GM18519 (cell line): ENCODE measurements at regions not wholly inside any gene's neighbourhood (a gene's known extent, or its start where the extent isn't known, plus 50 kb on each side); places are given as distances from the start of the nearest gene placed in this dataset.
A peak's percentile ranks its signal among the peaks of the same experiment; 100 is the strongest.
"Not testable (repeated sequence)": the region's sequence is repeated elsewhere in the genome, so short reads cannot be mapped to it uniquely, and the experiment has no call there.

Experiments used
- ATAC-seq: cut with Tn5 transposase; IDR thresholded peaks from one replicate; pipeline ENCODE4 v1.9.1; 2021; ENCODE audit warnings: mild to moderate bottlenecking, moderate library complexity; ENCODE audit not compliant: unreplicated experiment, low FRiP score

- ATAC-seq = no peak
These were observed 66.1 kb downstream of the RBMX2 start for GRCh38 chrX:130467936-130468335.

DNA sequence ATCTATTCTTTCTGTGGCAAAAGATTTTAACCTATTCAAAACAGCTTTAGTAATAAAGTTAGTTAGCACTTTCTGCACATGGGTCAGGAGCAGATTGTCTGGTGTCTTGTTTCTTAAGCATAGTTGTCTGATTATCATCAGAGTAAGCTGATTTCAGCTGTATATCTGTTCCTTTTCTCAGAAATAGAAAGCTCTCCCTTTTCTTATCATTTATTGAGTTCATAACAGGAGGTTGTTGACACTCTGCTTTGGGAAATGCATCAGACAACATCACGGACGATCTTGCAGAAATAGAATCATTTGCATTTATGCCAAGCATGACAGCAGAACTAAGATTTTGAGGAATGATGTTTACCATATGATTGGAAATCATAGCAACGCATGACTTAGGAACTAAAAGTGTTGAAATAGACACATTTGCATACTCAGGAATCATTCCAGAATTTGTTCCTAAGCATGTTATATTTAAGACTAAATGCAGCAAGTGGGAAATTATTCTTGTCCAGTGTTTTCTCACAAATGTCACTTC, 66.7 kb downstream of the RBMX2 start:
- ATAC-seq = no peak

GRCh38 chrX:130482871-130483270, 81.1 kb downstream of the RBMX2 start:
- no peak for ATAC-seq

DNA sequence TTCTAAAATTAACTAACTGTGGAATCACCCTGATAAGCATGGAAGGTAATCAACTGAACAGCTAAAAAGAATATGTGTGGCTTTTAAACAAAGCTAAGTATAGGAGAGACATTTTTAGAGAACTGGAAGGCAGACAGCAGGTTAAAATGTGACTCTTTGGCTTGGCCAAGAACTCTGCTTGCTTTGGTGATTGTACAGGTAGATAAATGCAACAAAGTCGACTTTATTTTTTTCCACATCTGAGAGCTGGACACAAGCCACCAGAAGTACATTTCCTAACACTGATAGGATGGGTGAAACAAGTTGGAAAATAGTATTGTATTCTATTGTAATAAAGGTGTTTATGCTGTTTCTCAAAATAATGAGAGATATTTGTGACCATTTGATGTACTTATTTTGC, 84.1 kb downstream of the RBMX2 start:
- ATAC-seq = no peak

GRCh38 chrX:130495502-130495901, 93.7 kb downstream of the RBMX2 start:
- not testable (repeated sequence) for ATAC-seq

DNA sequence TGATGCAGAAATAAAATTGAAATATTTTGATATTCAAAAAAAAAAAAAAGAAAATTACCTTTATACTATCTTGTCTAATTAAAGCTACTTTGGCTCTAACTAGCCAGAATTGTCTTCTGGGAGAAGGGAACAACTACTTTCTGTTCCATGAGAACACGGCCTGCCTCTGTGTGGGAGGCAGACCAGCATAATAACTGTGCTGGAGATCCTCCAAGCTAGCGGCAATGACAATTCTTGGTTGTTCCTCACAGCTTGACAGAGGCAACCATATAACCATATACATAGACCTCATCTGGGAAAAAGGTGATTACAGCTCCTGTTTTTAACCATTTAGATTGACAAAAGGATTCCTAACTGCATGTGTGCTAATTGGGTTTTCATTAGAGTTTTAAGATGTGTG, 95.7 kb downstream of the RBMX2 start:
- no peak for ATAC-seq

DNA sequence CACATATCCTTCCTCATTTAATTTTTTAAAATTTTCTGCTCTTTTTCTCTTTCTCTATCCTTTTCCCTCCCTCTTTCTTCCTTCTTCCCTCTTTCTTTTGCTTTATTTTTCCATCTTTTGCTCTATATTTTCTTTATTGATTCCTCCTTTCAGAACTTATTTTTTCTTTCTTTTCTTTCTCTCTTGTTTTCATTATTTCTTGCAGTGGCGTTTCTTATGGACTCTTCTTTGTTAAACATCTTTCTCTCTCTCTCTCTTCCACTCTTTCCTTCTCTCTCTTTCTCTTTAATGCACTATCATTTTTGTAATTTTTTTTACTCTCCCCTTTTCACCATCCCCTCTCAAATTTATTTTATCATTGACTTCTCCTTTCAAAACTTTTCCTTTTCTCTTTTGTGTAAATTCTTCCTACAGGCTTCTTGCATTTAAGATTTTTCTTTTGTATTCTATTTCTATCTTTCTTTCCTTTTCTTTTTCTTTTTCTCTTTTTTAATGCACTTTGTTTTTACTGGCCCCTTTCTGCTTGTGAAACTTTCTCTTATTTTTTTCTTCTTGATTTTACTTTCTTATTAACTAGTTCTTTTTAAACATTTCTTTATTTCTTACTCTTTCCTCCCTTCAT, 97.0 kb downstream of the RBMX2 start:
- ATAC-seq = no peak

DNA sequence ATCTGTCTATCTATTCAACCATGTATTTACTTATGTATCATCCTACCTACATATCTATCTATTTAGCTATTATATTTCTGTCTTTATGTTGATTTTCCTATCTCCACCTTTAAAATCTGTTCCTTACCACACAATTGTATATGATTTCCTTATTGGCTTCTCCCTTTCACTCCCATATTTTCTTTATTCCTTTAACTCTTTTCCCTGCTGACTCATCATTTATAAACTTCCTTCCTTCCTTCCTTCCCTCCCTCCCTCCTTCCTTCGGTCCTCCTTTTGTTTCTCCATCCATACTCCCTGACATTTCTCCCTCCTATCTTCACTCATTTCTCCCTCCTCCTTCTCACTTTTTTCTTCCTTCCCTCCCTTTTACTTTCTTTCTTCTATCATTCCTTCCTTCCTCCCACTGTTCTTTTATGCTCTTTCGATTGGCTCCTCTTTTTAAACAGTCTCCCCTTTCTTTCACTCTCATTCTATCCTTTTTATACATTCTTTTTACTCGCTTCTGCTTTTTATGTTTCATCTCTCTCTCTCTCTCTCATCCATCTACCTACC, 100.3 kb downstream of the RBMX2 start:
- ATAC-seq = no peak

GRCh38 chrX:130504019-130504418, 102.2 kb downstream of the RBMX2 start:
- ATAC-seq = no peak

GRCh38 chrX:130507015-130507414, 105.2 kb downstream of the RBMX2 start:
- no peak for ATAC-seq

DNA sequence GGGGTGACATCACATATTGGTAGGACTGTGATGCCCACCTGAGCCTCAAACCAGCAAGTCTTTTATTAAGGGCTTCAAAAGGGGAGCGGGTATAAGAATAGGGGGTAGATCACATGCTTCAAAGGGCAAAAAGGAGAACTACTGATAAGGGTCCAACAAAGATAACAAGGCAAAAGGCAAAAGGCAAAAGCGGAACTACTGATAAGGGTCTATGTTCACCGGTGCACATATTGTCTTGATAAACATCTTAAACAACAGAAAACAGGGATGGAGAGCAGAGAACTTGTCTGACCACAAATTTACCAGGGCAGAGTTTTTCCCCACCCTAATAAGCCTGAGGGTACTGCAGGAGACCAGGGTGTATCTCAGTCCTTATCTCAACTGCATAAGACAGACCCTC, 110.7 kb downstream of the RBMX2 start:
- not testable (repeated sequence) for ATAC-seq

- ATAC-seq = no peak
These were observed 114.3 kb downstream of the RBMX2 start for GRCh38 chrX:130516123-130516522.

DNA sequence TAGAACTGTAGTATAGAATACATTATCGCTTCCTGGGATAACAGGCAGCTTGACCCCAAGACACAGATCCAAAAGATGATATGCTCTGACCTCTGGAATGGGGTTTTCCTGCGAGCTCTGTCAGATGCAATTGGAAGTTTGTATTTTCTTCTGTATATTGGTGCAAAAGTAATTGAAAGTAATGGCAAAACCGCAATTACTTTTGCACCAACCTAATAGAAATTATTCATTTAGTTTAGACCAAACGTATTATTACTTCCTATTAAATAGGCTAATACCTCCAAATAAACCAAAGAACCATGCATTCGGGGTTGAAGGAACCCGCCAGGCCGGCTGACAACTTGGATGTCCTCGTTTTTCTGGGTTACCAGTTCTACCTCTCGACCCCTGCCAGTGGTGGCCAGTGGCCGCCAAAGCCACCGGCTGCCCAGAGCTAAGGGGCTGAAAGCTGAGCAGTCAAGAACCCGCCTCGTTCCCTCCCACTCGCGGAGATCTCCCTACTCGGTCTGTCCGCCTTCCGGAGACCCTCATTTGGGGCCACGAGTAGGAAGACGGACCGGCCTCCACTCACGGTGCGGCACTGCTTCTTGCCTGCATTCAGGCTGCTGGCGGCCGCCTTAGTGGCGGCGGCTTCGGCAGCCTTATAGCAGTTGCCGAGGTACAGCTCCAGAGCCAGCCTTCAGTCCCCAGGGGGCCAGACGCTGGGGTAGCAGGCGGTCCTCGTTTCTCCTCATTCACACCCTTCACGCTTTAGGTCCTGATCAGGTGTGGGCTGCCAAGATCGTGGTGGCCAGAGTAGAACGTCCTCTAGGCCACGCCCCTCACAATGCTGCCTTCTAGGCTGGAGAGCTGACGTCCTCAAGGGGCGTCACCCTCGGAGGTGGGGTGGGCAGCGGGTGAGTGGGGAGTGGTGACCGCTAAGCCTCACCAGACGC, 121.9 kb downstream of the RBMX2 start:
- no peak for ATAC-seq

DNA sequence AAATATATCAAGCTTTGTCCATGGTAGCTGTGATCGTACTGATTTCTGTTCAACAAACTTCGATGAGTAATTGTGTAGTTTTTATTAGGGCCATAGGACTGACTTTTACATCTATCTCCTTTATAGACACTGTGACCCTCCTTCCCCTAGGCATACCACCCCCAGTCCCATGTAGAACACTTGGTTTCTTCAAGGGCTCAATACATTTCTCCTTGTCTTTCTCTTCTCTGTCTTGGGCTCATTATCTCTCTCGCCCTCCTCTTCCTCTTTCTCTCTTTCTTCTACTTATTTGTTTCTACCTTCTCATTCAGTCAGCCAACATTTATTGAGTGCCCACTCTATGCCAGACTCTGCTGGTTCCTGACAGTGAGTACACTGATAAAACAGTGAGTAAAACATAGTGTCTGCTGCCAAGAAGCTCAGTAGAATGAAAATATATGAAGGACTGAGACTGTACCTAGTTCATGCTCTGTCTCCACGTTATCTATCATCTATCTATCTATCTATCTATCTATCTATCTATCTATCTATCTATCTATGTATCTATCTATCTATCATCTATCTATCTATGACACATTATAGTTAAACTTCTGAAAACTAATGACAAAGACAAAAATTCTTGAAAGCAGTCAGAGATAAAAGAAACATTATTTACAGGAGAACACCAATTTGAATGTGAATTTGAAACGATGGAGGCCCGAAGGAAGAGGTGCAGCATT, 122.8 kb downstream of the RBMX2 start:
- no peak for ATAC-seq

DNA sequence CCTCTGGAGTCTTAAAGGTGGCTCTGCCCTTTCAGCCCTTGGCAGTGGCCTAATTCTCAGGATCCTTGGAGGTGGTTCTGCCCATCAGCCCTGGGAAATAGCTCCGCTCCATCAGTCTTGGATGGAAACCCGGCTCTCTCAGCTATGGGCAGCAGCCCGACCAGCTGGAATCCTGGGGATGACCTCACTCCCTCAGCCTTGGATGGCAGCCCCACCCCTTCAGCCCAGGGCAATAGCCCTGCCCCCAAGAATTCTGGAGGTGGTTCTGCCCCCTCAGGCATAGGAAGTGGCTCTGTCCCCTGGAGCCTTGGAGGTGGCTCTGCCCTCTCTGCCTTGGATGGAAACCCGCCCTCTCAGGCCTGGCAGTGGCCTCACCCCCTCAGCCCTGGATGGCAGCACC, 127.7 kb downstream of the RBMX2 start:
- no peak for ATAC-seq

DNA sequence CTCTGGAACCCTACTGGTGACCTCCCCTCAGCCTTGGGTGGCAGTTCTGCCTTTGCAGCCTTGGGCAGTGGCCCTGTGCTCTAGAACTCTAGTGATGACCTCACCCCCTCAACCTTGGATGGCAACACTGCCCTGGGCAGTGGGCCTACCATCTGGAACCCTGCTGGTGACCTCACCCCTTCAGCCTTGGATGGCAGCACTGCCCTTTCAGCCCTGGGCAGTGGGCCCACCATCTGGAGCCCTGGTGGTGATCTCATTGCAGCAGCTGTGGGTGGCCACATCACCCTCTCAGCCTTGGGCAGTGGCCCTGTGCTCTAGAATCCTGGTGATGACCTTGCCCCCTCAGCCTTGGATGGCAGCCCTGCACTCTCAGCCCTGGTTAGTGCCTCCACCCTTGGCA, 129.3 kb downstream of the RBMX2 start:
- ATAC-seq = no peak

DNA sequence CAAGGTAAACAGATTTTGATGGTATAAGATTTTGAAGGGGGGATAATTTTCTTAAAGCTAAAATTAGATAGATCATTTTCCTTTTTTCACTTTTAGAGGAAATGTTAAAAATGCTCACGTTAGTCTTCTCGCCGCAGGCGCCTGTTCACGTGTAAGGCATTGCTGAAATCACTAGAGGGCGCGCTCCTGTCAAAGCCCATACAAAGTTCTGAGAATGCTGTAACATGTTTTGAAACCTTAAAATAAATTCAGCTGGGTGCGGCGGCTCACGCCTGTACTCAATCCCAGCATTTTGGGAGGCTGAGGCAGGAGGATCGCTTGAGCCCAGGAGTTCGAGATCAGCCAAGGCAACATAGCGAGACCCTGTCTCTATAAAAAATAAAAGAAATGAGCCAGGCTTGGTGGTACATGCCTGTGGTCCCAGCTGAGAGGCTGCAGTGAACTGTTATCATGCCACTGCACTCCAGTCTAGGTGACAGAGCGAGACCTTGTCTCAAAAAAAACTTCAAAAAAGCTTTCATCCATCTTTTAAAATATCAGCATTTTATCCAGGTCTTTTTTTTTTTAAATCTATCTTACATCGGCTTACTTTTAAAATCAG, 138.0 kb downstream of the RBMX2 start:
- ATAC-seq = peak; percentile 58

GRCh38 chrX:130543603-130544325, 142.0 kb downstream of the RBMX2 start:
- no peak for ATAC-seq

GRCh38 chrX:130545796-130546195, 144.0 kb downstream of the RBMX2 start:
- ATAC-seq = no peak

- not testable (repeated sequence) for ATAC-seq
These were observed 147.6 kb downstream of the RBMX2 start for GRCh38 chrX:130549382-130549781.
